Sigmoid colon (tissue), 4 donors: ENCODE measurements at regions not wholly inside any gene's neighbourhood (a gene's known extent, or its start where the extent isn't known, plus 50 kb on each side); places are given as distances from the start of the nearest gene placed in this dataset.

Source experiments
- CTCF ChIP-seq, 4 experiments: fragments of 450-650 bp in 3 of 4; fragments of 200-600 bp in 1 of 4; IDR thresholded peaks; one replicate each; pipeline ENCODE4 v1.5.1; 2016 to 2019; ENCODE audit warnings: antibody characterized with exemption in 4 of 4, mild to moderate bottlenecking in 3 of 4, moderate library complexity in 2 of 4
- EP300 ChIP-seq, 4 donors: sonication (generic); formaldehyde crosslinking; IDR thresholded peaks; one replicate each; pipeline ENCODE4 v1.6.1; 2017; ENCODE audit warnings: antibody characterized with exemption in 4 of 4
- POLR2A ChIP-seq, 2 donors: fragments of 450-650 bp; IDR thresholded peaks; one replicate each; pipeline ENCODE4 v1.6.1; 2016; ENCODE audit warnings: antibody characterized with exemption in 2 of 2, mild to moderate bottlenecking in 2 of 2, moderate library complexity in 2 of 2
- POLR2AphosphoS5 ChIP-seq, 4 donors: sonication (generic); formaldehyde crosslinking; IDR thresholded peaks; one replicate each; pipeline ENCODE4 v1.6.1; 2017; ENCODE audit warnings: antibody characterized with exemption in 4 of 4

- TF ChIP-seq CTCF (IDR thresholded peaks at IDR 0.05): no peak
- no peak for TF ChIP-seq EP300 (IDR thresholded peaks at IDR 0.05)
- TF ChIP-seq POLR2A (IDR thresholded peaks at IDR 0.05): no peak
- no peak for TF ChIP-seq POLR2AphosphoS5 (IDR thresholded peaks at IDR 0.05)
Measured at GRCh38 chr6:21856844-21857243, 263.3 kb downstream of the SOX4 start.
